Upper lobe of left lung (tissue), 6 donors: ENCODE measurements at regions not wholly inside any gene's neighbourhood (a gene's known extent, or its start where the extent isn't known, plus 50 kb on each side); places are given as distances from the start of the nearest gene placed in this dataset.

Source experiments
- ATAC-seq, 2 donors: fragments of 200-7000 bp; cut with Tn5 transposase; one replicate each; pipeline ENCODE4 v1.9.1; 2022; ENCODE audit warnings: mild to moderate bottlenecking in 2 of 2, moderate library complexity in 2 of 2; ENCODE audit not compliant: low FRiP score in 2 of 2
- DNase-seq, 2 donors: peaks; one replicate each; pipeline ENCODE4 v3.0.0-alpha.2; 2019 to 2020
- H3K27ac ChIP-seq, 4 donors: fragments of 200-600 bp; sonication (generic); one replicate each; pipeline ENCODE4 v1.5.1; 2016 to 2019
- H3K27me3 ChIP-seq, 4 donors: fragments of 200-600 bp; sonication (generic); one replicate each; pipeline ENCODE4 v1.5.1; 2017 to 2019
- H3K36me3 ChIP-seq, 4 donors: fragments of 200-600 bp; sonication (generic); one replicate each; pipeline ENCODE4 v1.5.1; 2016 to 2019
- H3K4me1 ChIP-seq, 4 donors: fragments of 200-600 bp; sonication (generic); one replicate each; pipeline ENCODE4 v1.5.1; 2018 to 2019
- H3K4me3 ChIP-seq, 4 donors: fragments of 200-600 bp; sonication (generic); one replicate each; pipeline ENCODE4 v1.5.1; 2017 to 2019; ENCODE audit warnings: mild to moderate bottlenecking in 2 of 4, moderate library complexity in 1 of 4
- H3K9me3 ChIP-seq, 4 donors: fragments of 200-600 bp; sonication (generic); one replicate each; pipeline ENCODE4 v1.5.1; 2018 to 2019
- EP300 ChIP-seq, 4 donors: sonication (generic); formaldehyde crosslinking; IDR thresholded peaks; one replicate each; pipeline ENCODE4 v1.5.1; 2017; ENCODE audit warnings: antibody characterized with exemption in 4 of 4, control low read depth in 2 of 4
- POLR2A ChIP-seq, 4 donors: fragments of 450-650 bp; IDR thresholded peaks; one replicate each; pipeline ENCODE4 v1.5.1; 2016 to 2017; ENCODE audit warnings: antibody characterized with exemption in 4 of 4, mild to moderate bottlenecking in 2 of 4
- POLR2AphosphoS5 ChIP-seq, 2 donors: sonication (generic); formaldehyde crosslinking; IDR thresholded peaks; one replicate each; pipeline ENCODE4 v1.5.1; 2017; ENCODE audit warnings: antibody characterized with exemption in 2 of 2
- WGBS, 2 donors: methylation state at CpG; one replicate each; pipeline ENCODE4 v1.1.5; 2017 to 2018; 5-methylcytosine and 5-hydroxymethylcytosine counted together
- TF ChIP-seq, protein P1 (sequence below), 6 experiments: fragments of 450-650 bp in 4 of 6; fragments of 200-600 bp in 2 of 6; sonication (generic) in 2 of 6; IDR thresholded peaks; one replicate each; pipeline ENCODE4 v1.5.1; 2016 to 2019; ENCODE audit warnings: antibody characterized with exemption in 6 of 6
- donor health status: DM: no; HTN: no; CAD: no; lungs with moderate emphysema.
- donor health status: DM: no; HTN: yes; CAD: no; lungs with severe emphysema.

GRCh38 chr4:148793221-148793620, 351.0 kb upstream of the NR3C2 start:
- Histone ChIP-seq H3K9me3 (no peaks in the 10 kb centered on the region), H3K36me3 (no peaks in the 10 kb centered on the region), H3K4me1 (peaks cover 0 to 5% (median under 1%) of the 10 kb centered on the region in 4 donors), H3K27me3 (no peaks in the 10 kb centered on the region), H3K27ac (no peak overlapping the region), H3K4me3 (no peak overlapping the region)
- 89 to 91% methylated on average over 2 of the region's 2 CpGs for WGBS, 2 donors
- TF ChIP-seq, protein P1, sequence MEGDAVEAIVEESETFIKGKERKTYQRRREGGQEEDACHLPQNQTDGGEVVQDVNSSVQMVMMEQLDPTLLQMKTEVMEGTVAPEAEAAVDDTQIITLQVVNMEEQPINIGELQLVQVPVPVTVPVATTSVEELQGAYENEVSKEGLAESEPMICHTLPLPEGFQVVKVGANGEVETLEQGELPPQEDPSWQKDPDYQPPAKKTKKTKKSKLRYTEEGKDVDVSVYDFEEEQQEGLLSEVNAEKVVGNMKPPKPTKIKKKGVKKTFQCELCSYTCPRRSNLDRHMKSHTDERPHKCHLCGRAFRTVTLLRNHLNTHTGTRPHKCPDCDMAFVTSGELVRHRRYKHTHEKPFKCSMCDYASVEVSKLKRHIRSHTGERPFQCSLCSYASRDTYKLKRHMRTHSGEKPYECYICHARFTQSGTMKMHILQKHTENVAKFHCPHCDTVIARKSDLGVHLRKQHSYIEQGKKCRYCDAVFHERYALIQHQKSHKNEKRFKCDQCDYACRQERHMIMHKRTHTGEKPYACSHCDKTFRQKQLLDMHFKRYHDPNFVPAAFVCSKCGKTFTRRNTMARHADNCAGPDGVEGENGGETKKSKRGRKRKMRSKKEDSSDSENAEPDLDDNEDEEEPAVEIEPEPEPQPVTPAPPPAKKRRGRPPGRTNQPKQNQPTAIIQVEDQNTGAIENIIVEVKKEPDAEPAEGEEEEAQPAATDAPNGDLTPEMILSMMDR (IDR thresholded peaks at IDR 0.05): no peak
- TF ChIP-seq POLR2A (IDR thresholded peaks at IDR 0.05) (no peak), EP300 (IDR thresholded peaks at IDR 0.05) (no peak), POLR2AphosphoS5 (IDR thresholded peaks at IDR 0.05) (no peak)
- DNase-seq: no peak
- ATAC-seq: no peak

GRCh38 chr4:148790691-148791090, 348.5 kb upstream of the NR3C2 start:
- peak in 1 of 2 donors; percentile 34 for ATAC-seq
- H3K36me3 ChIP-seq: no peaks in the 10 kb centered on the region
- H3K4me3 ChIP-seq: no peak overlapping the region
- peak in 2 of 4 donors; percentile 22 to 94 for TF ChIP-seq EP300 (IDR thresholded peaks at IDR 0.05)
- TF ChIP-seq, protein P1 (IDR thresholded peaks at IDR 0.05): no peak
- TF ChIP-seq POLR2AphosphoS5 (IDR thresholded peaks at IDR 0.05): no peak
- TF ChIP-seq POLR2A (IDR thresholded peaks at IDR 0.05): no peak
- no peaks in the 10 kb centered on the region for H3K27me3 ChIP-seq
- H3K4me1 ChIP-seq: peaks cover 0 to 4% (median 0%) of the 10 kb centered on the region in 4 donors
- 72 to 74% methylated on average over 5 of the region's 5 CpGs for WGBS, 2 donors
- peak in 1 of 2 donors; percentile 25 for DNase-seq
- H3K9me3 ChIP-seq: no peaks in the 10 kb centered on the region
- peak overlapping the region in 2 of 4 donors; percentile 19 to 33 for H3K27ac ChIP-seq

GRCh38 chr4:148790246-148790645, 348.0 kb upstream of the NR3C2 start:
- no peak for TF ChIP-seq POLR2A (IDR thresholded peaks at IDR 0.05)

DNA sequence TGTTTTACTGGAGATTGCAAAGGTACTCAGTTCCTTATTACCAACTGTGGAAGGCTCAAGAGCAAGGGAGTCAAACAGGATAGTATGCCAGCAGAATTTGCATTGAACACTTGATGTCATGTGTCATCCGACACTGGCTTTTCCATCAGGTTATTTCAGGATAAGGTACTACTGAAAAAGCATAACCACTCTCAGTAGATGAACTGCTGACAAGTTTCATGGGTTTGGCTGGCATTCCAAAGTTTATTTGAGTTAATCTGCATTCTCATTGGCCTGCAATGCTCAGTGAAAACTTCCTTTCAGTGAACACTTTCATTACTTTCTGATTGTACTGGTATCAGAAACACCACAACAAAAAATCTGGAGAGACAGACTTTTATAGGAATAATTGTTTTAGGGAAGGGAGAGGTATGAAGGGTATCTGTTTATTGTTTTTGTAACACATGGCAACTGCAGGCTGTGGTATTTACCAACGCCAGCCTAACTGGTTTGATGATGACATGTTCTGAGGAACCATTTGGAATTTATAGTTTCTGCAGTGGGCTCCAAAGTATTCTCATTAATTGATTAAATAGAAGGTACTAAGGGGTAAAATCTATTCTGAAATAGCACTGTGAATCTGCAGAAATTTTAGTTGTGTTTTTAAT, 345.7 kb upstream of the NR3C2 start:
- H3K4me1 ChIP-seq: peaks cover 0 to 4% (median 0%) of the 10 kb centered on the region in 4 donors
- no peak overlapping the region for H3K27ac ChIP-seq
- H3K9me3 ChIP-seq: no peaks in the 10 kb centered on the region
- 42 to 46% methylated on average over 2 of the region's 2 CpGs for whole genome bisulfite sequencing, 2 donors
- H3K4me3 ChIP-seq: no peak overlapping the region
- ATAC-seq (peak in 1 of 2 donors; percentile 64), DNase-seq (no peak)
- H3K27me3 ChIP-seq: no peaks in the 10 kb centered on the region
- peak in 1 of 4 donors; percentile 38 for TF ChIP-seq EP300 (IDR thresholded peaks at IDR 0.05)
- TF ChIP-seq, protein P1 (IDR thresholded peaks at IDR 0.05): no peak
- no peak for TF ChIP-seq POLR2A (IDR thresholded peaks at IDR 0.05)
- no peaks in the 10 kb centered on the region for H3K36me3 ChIP-seq

More at GRCh38 chr4:148790246-148790645, 348.0 kb upstream of the NR3C2 start:
- WGBS, 2 donors: 70% methylated on average over 5 of the region's 5 CpGs
- Histone ChIP-seq H3K27me3 (no peaks in the 10 kb centered on the region), H3K4me1 (peaks cover 0 to 4% (median 0%) of the 10 kb centered on the region in 4 donors), H3K9me3 (no peaks in the 10 kb centered on the region), H3K27ac (peak overlapping the region in 2 of 4 donors; percentile 19 to 33), H3K36me3 (no peaks in the 10 kb centered on the region), H3K4me3 (no peak overlapping the region)
- DNase-seq: no peak
- no peak for ATAC-seq

DNA sequence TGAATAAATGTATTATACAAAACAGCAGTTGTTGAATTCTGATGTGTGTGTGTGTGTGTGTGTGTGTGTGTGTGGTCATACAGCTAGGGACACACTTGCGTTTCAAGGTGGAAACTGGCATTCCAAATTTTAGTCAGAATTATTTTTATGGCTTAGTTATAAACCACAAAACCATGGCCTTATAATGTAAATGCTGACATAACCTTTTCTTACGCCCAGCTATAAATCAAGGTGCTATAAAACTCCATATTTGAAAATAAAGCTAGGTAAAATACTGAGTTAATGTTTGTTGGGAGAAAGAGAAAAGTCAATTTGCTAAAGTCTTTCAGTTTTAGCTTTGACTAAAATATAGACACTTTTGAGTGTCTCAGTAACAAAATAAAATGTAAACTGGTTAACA, 345.1 kb upstream of the NR3C2 start:
- Histone ChIP-seq H3K27me3 (no peaks in the 10 kb centered on the region), H3K27ac (no peak overlapping the region), H3K4me1 (peaks cover 0 to 4% (median 0%) of the 10 kb centered on the region in 4 donors), H3K9me3 (no peaks in the 10 kb centered on the region), H3K36me3 (no peaks in the 10 kb centered on the region), H3K4me3 (no peak overlapping the region)
- no peak for ATAC-seq
- no peak for DNase-seq
- 82 to 85% methylated on average over 2 of the region's 2 CpGs for WGBS, 2 donors
- TF ChIP-seq, protein P1 (IDR thresholded peaks at IDR 0.05): no peak
- TF ChIP-seq POLR2A (IDR thresholded peaks at IDR 0.05) (no peak), EP300 (IDR thresholded peaks at IDR 0.05) (no peak), POLR2AphosphoS5 (IDR thresholded peaks at IDR 0.05) (no peak)
